GM12878 (cell line): ENCODE measurements at regions not wholly inside any gene's neighbourhood (a gene's known extent, or its start where the extent isn't known, plus 50 kb on each side); places are given as distances from the start of the nearest gene placed in this dataset.

Experiments used
- ATAC-seq: fragments of 200-7000 bp; cut with Tn5 transposase; 3 replicates; pipeline ENCODE4 v1.9.1; 2020; ENCODE audit warnings: mild to moderate bottlenecking, moderate library complexity
- BruUV-seq: library from RNA; stranded (reverse); fragments of 400-500 nt; replicated peaks from 2 replicates; lab custom pipeline; 2021; lab: Mats Ljungman, UMichigan
- CTCF ChIA-PET: fragments of 300-600 bp; sonication (Branson Sonifier 250); formaldehyde crosslinking; extraction: SDS; loops from one replicate; lab custom pipeline; 2021; ENCODE audit warnings: inconsistent platforms; lab: Yijun Ruan, JAX
- POLR2A ChIA-PET: fragments of 350-600 bp; formaldehyde crosslinking; extraction: SDS; loops from one replicate; lab custom pipeline; 2021; ENCODE audit warnings: inconsistent platforms; lab: Charles Lee
- RAD21 ChIA-PET: fragments of 300-600 bp; sonication (Branson Sonifier 250); formaldehyde crosslinking; loops from one replicate; lab custom pipeline; 2023; ENCODE audit warnings: antibody characterized with exemption; ENCODE audit not compliant: unreplicated experiment; lab: Charles Lee
- SMC1A ChIA-PET: fragments of 300-600 bp; sonication (Branson Sonifier 250); formaldehyde crosslinking; loops from one replicate; lab custom pipeline; 2023; ENCODE audit not compliant: unreplicated experiment, uncharacterized antibody; lab: Charles Lee
- DNase-seq: peaks from one replicate; pipeline ENCODE4 v3.0.0-alpha.2; 2011; ENCODE audit warnings: low read depth, low spot score
- FAIRE-seq: peaks from 3 replicates; lab custom pipeline; 2011; peaks lifted over from hg19 to GRCh38; lab: Jason Lieb, UNC
- H2AFZ ChIP-seq: 2 replicates; pipeline ENCODE4 v1.6.0; 2011; ENCODE audit warnings: low read depth, low read length, control low read depth; ENCODE audit not compliant: control insufficient read depth
- H3K27ac ChIP-seq: 2 replicates; pipeline ENCODE4 v1.5.1; 2011; ENCODE audit warnings: control low read depth; ENCODE audit not compliant: control insufficient read depth, insufficient read depth
- H3K27me3 ChIP-seq, 2 experiments: replicated peaks in 1 of 2; 2 replicates each; pipeline versions ENCODE4 v1.6.0 to v1.6.1; 2011; ENCODE audit warnings: low read length in 1 of 2; ENCODE audit not compliant: control insufficient read depth in 2 of 2, insufficient read depth in 2 of 2
- H3K36me3 ChIP-seq, 2 experiments: 2 replicates each; pipeline ENCODE4 v1.5.1; 2011; ENCODE audit warnings: low read length in 1 of 2; ENCODE audit not compliant: control insufficient read depth in 2 of 2, insufficient read depth in 2 of 2
- H3K4me1 ChIP-seq: 2 replicates; pipeline ENCODE4 v1.6.1; 2011; ENCODE audit warnings: mild to moderate bottlenecking, low read length, moderate library complexity, mixed read lengths; ENCODE audit not compliant: control insufficient read depth, insufficient read depth
- H3K4me2 ChIP-seq: 2 replicates; pipeline ENCODE4 v1.6.0; 2011; ENCODE audit warnings: control low read depth; ENCODE audit not compliant: control insufficient read depth, insufficient read depth
- H3K4me3 ChIP-seq: fragments of 200-600 bp; sonication (generic); 2 replicates; pipeline ENCODE4 v1.5.1; 2016
- H3K79me2 ChIP-seq: 2 replicates; pipeline ENCODE4 v1.6.0; 2011; ENCODE audit warnings: low read length; ENCODE audit not compliant: control insufficient read depth, insufficient read depth
- H3K9ac ChIP-seq: 2 replicates; pipeline ENCODE4 v1.8.0; 2011; ENCODE audit warnings: low read length, control low read depth, mixed read lengths; ENCODE audit not compliant: control insufficient read depth, insufficient read depth
- H3K9me3 ChIP-seq: replicated peaks from 3 replicates; pipeline ENCODE4 v1.5.1; 2011; ENCODE audit warnings: mild to moderate bottlenecking, low read length; ENCODE audit not compliant: control insufficient read depth, insufficient read depth
- H4K20me1 ChIP-seq: 2 replicates; pipeline ENCODE4 v1.6.0; 2011; ENCODE audit not compliant: control insufficient read depth, insufficient read depth
- CBX5 ChIP-seq: sonication (generic); IDR thresholded peaks from 2 replicates; pipeline ENCODE4 v1.6.1; 2016; ENCODE audit warnings: low read depth, moderate library complexity, mild to moderate bottlenecking, inconsistent platforms
- EP300 ChIP-seq, 2 experiments: fragments of 150-350 bp in 1 of 2; IDR thresholded peaks; 2 replicates each; pipeline ENCODE4 v1.6.1; 2011 to 2012; ENCODE audit warnings: low read depth in 2 of 2, low read length in 2 of 2, borderline replicate concordance in 1 of 2, improper control_type of control experiment in 1 of 2, inconsistent platforms in 1 of 2; ENCODE audit not compliant: control insufficient read depth in 1 of 2
- ESRRA ChIP-seq: IDR thresholded peaks from 2 replicates; pipeline ENCODE4 v1.6.1; 2012; ENCODE audit warnings: mild to moderate bottlenecking, low read length, improper control_type of control experiment
- MLLT1 ChIP-seq: fragments of 450-650 bp; IDR thresholded peaks from 2 replicates; pipeline ENCODE4 v1.6.1; 2016; ENCODE audit warnings: mild to moderate bottlenecking
- MTA2 ChIP-seq: fragments of 450-650 bp; IDR thresholded peaks from 2 replicates; pipeline ENCODE4 v1.6.1; 2016; ENCODE audit warnings: low read depth, mild to moderate bottlenecking, moderate library complexity
- NRF1 ChIP-seq: conservative IDR thresholded peaks from 2 replicates; pipeline ENCODE4 v1.6.1; 2011; ENCODE audit warnings: mild to moderate bottlenecking, low read depth, low read length, improper control_type of control experiment
- PML ChIP-seq: IDR thresholded peaks from 2 replicates; pipeline ENCODE4 v1.6.1; 2012; ENCODE audit warnings: low read length, inconsistent platforms
- POLR2A ChIP-seq: IDR thresholded peaks from 2 replicates; pipeline ENCODE4 v1.6.1; 2011; ENCODE audit warnings: low read depth, mild to moderate bottlenecking, low read length
- POU2F2 ChIP-seq: IDR thresholded peaks from 3 replicates; pipeline ENCODE4 v1.6.1; 2011; ENCODE audit warnings: low read depth, mild to moderate bottlenecking, low read length, borderline replicate concordance
- STAT3 ChIP-seq: IDR thresholded peaks from 2 replicates; pipeline ENCODE4 v1.6.1; 2011; ENCODE audit warnings: low read depth, low read length, improper control_type of control experiment
- SUPT20H ChIP-seq: IDR thresholded peaks from 2 replicates; pipeline ENCODE4 v1.6.1; 2011; ENCODE audit warnings: low read depth, mild to moderate bottlenecking, low read length, moderate library complexity, borderline replicate concordance; ENCODE audit not compliant: control insufficient read depth
- TCF3 ChIP-seq: IDR thresholded peaks from 2 replicates; pipeline ENCODE4 v1.6.1; 2012; ENCODE audit warnings: low read depth, mild to moderate bottlenecking, low read length, borderline replicate concordance; ENCODE audit not compliant: insufficient read depth
- YBX1 ChIP-seq: fragments of 450-650 bp; IDR thresholded peaks from 2 replicates; pipeline ENCODE4 v1.6.1; 2016; ENCODE audit warnings: antibody characterized with exemption
- ZNF274 ChIP-seq: IDR thresholded peaks from one replicate; pipeline ENCODE4 v1.8.0; 2011; ENCODE audit not compliant: insufficient read length, insufficient read depth
- WGBS: methylation state at CpG from one replicate; pipeline ENCODE4 v1.1.6; 2016; ENCODE audit warnings: low lambda C conversion rate; ENCODE audit not compliant: insufficient replicate concordance, insufficient coverage; ENCODE audit errors: missing lambda C conversion rate; 5-methylcytosine and 5-hydroxymethylcytosine counted together
- in situ Hi-C: fragments of 300-500 bp; cut with MboI; formaldehyde crosslinking; loops from 9 replicates; pipeline ENCODE4 v1.14.3; 2018; ENCODE audit warnings: mixed read lengths
- intact Hi-C: fragments of 100-400 bp; cut with micrococcal nuclease; formaldehyde crosslinking; loops from one replicate; pipeline ENCODE4 v1.14.2; 2022; ENCODE audit not compliant: unreplicated experiment
- TF ChIP-seq, protein P1 (sequence below): IDR thresholded peaks from 2 replicates; pipeline ENCODE4 v1.6.1; 2011; ENCODE audit warnings: mild to moderate bottlenecking, low read depth, low read length, moderate library complexity; ENCODE audit not compliant: insufficient replicate concordance

DNA sequence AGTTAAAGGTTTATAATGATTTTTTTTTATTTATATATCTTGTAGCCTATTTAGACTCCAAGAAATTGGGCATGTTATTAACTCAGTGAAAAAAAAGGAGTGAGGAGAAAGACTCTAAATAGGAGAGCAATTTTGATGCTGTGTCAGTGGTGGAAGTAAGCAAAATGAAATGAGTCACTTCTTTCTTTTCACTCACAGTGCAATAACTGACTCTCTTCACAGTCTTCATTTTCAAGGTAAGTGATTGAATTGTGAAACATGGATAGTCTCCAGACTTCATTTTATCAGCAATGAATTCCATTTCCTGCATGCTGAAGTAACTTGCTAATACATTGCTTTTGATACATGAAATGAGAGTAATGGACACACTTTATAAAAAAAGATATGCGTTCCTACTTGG, 2271.5 kb downstream of the PCDH7 start:
- Histone ChIP-seq H3K4me3 (no peak overlapping the region), H3K9ac (no peak overlapping the region), H3K4me1 (no peaks in the 10 kb centered on the region), H3K36me3 (no peaks in the 10 kb centered on the region), H3K79me2 (no peaks in the 10 kb centered on the region), H3K9me3 (no peaks in the 10 kb centered on the region), H2AFZ (no peak overlapping the region), H4K20me1 (no peaks in the 10 kb centered on the region), H3K4me2 (no peak overlapping the region), H3K27ac (no peak overlapping the region), H3K27me3 (no peaks in the 10 kb centered on the region)
- FAIRE-seq (no peak), DNase-seq (no peak), ATAC-seq (no peak)
- in situ Hi-C loops (no loop called here), intact Hi-C loops (no loop called here)
- SMC1A ChIA-PET = no interaction called here
- POLR2A ChIA-PET = no interaction called here
- 100% methylated on average over 1 of the region's 1 CpG for WGBS
- BruUV-seq = no TSS peak
- TF ChIP-seq MTA2 (no peak), STAT3 (no peak), EP300 (IDR thresholded peaks at IDR 0.05; ENCODE audit: borderline replicate concordance in 1 of 2, control insufficient read depth in 1 of 2, low read depth in 2 of 2, low read length in 2 of 2) (no peak), POU2F2 (no peak), SUPT20H (no peak), CBX5 (no peak)
- CTCF ChIA-PET = no interaction called here
- RAD21 ChIA-PET = no interaction called here

DNA sequence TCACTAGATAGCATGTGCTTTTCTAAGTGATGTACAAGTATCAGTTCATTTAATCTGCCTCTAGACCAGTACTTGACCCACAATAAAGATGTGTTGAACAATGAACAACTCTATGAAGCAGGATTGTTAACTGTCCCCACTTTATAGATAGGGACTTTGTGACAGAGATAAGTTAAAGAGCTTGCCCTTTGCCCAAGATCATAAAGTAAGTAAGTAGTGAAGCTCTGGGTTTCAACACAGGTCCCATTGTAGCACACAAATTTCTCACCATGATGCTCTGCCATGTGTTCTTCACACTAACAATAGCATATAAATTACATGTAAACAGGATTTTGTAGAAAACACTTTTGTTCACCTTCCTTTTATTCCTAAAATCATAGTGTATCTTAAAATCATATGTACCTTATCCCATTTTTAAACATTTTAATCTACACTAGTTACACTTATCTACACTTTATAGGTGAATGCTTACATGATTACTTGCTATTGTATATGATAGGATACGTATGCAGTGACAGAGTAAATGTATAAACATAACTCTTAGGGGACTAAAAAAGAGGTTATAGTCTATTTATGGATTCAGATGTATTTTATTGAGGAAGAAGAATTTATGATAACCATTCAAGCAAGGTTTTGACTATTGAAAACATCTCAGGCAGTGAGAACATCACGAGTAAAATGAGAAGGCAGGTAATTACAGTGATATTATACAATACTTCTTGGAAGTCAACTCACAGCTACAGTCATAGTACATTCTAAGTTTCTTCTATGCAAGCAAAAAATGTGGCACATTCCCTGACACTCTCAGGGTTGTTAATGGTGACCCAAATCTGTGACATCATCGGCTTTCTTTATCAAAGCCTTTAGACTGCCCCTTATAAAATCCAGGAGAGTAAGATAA, 2275.1 kb downstream of the PCDH7 start:
- intact Hi-C loops = no loop called here

More for the DNA sequence above, 2275.1 kb downstream of the PCDH7 start:
- FAIRE-seq = no peak
- Histone ChIP-seq H3K27ac (no peak overlapping the region), H3K79me2 (no peaks in the 10 kb centered on the region), H3K27me3 (no peaks in the 10 kb centered on the region), H4K20me1 (no peaks in the 10 kb centered on the region), H3K4me1 (no peaks in the 10 kb centered on the region), H3K9ac (no peak overlapping the region), H2AFZ (no peak overlapping the region), H3K36me3 (no peaks in the 10 kb centered on the region), H3K4me2 (no peak overlapping the region), H3K4me3 (no peak overlapping the region), H3K9me3 (no peaks in the 10 kb centered on the region)
- SMC1A ChIA-PET = no interaction called here
- BruUV-seq = no TSS peak
- WGBS = 2% methylated on average over 3 of the region's 3 CpGs
- RAD21 ChIA-PET = no interaction called here
- no peak for TF ChIP-seq NRF1
- TF ChIP-seq, protein P1, sequence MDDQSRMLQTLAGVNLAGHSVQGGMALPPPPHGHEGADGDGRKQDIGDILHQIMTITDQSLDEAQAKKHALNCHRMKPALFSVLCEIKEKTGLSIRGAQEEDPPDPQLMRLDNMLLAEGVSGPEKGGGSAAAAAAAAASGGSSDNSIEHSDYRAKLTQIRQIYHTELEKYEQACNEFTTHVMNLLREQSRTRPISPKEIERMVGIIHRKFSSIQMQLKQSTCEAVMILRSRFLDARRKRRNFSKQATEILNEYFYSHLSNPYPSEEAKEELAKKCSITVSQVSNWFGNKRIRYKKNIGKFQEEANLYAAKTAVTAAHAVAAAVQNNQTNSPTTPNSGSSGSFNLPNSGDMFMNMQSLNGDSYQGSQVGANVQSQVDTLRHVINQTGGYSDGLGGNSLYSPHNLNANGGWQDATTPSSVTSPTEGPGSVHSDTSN = no peak
- TF ChIP-seq ESRRA = no peak
- TF ChIP-seq YBX1 = no peak
- TF ChIP-seq POLR2A = no peak
- TF ChIP-seq ZNF274 = no peak
- no peak for TF ChIP-seq TCF3
- no peak for TF ChIP-seq PML
- TF ChIP-seq MLLT1 = no peak
- POLR2A ChIA-PET = no interaction called here
- CTCF ChIA-PET = no interaction called here
- no peak for ATAC-seq
- in situ Hi-C loops = no loop called here
- DNase-seq = no peak
